ENCODE measurements at regions not wholly inside any gene's neighbourhood (a gene's known extent, or its start where the extent isn't known, plus 50 kb on each side); places are given as distances from the start of the nearest gene placed in this dataset.

DNA sequence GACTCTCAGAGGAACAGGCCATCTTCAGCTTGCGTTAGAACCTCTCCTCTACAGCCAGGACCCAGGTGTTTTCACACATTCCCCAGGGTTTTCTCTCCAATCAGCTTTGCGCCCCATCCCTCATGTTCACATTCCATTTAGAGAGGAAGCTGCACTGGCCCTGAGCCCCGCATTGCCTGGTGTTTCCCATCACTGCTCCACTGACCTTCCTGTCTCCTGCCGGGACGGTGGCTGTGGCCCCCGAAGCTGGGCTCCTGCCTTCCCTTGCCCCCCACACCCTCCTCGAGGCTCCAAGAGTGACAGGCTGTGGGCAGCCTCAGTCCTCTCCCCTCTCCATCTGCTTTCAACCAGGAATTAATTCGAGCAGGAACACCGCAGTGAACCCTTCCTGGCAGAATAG, 357.3 kb downstream of the THBS2 start:
- DNase-seq = no peak

GRCh38 chr6:168895102-168895812, 358.4 kb downstream of the THBS2 start:
- no peak for DNase-seq

- DNase-seq = no peak
These were observed 361.6 kb downstream of the THBS2 start for GRCh38 chr6:168892031-168892430.

DNA sequence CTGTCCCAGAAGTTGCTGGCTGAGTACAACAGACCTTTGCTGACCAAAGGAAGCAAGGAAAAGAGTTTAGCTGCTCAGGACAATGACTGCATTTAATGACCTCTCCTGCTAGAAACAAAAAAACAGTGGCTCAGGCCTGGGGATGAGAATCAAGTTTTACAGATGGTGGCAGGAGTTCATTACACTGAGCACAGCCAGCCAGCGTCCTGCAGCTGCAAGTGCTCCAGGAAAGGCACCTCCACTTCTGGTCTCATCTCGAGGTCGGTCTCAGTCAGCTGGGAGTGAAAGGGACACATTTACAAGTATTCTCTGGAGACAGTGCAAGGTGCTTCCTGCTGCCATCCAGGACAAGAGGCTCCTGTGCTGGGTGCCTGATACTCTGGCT, 362.7 kb downstream of the THBS2 start:
- DNase-seq = no peak

GRCh38 chr6:168890306-168890980, 363.2 kb downstream of the THBS2 start:
- no peak for DNase-seq

DNA sequence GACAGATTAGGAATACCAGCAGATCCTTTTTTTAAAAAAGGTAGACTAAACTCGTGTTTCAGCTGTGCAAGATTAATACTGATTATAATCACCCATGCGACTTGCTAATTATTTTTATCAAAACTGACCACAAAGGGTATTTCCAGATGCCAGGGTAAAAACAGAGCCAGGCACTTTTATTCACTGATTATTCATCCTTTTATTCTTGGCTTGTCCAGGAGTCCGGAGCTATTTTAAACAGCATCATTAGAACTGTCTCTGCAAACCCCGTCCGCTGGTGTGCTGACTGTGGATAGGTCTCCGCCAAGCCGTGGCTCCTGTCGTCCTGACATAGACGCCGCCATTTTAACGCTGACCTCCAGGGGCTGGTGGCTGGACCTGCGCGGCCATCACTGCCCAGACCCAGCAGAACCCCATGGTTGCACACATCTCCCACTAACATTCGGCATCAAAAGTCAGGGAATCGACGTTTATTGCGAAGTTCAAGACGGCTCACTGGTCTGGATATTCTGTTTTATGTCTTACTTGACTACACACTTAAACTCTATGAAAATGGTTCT, 364.8 kb downstream of the THBS2 start:
- no peak for DNase-seq

DNA sequence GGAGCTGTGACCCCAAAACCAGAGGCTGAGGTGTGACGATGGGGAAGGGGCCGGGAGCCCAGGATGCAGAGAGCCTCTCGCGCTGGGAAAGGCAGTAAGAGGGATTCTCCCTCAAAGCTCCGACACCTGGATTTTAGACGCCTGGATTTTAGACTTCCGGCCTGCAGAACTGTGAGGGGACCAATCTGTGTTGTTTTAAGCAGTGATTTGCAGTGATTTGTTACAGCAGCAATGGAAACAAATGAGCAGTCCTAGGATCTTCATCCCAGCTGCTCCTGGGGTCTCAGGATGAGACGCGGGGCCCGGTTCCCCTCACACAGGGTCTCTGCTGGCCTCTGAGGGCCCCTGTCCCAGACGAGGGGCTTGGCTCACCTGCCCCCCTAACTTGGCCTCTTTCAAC, 365.5 kb downstream of the THBS2 start:
- no peak for DNase-seq

DNA sequence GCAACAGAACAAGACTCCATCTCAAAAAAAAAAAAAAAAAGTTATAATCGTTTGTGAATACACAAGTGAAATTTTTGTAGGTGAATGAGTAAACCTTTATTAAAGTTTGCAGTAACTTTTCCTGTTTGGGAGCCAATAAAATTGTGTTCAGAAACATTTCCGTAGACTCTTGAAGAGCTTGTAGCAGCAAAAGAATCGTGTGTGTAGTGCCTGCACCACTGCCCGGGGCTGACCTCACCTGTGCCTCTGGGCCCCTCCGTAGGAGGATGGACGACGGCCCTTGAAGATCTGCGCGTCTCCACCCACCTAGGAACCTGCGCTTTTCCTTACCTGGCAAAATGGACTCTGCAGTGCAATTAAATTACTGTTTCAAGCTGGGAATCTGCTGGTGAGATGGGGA, 366.0 kb downstream of the THBS2 start:
- no peak for DNase-seq

DNA sequence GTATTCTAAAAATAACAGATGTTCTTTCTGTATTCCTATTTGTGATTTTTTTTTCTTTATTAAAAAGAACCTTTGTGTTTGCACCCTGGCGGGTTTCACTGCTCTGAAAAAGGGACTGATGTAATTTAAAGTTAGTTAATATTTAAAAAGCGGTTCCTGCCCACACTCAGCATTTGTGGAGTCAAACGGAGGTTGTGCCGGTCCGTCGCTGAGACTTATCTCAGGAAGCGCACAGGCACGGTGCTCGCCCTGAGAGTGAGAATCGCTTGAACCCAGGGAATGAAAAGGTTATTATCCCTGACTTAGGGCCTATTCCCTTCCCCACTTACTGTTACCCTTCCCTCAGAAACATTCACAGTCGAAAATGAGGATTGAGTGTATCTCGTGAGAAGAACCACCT, 366.7 kb downstream of the THBS2 start:
- no peak for DNase-seq

- no peak for DNase-seq
These were observed 367.6 kb downstream of the THBS2 start for GRCh38 chr6:168885751-168886742.

DNA sequence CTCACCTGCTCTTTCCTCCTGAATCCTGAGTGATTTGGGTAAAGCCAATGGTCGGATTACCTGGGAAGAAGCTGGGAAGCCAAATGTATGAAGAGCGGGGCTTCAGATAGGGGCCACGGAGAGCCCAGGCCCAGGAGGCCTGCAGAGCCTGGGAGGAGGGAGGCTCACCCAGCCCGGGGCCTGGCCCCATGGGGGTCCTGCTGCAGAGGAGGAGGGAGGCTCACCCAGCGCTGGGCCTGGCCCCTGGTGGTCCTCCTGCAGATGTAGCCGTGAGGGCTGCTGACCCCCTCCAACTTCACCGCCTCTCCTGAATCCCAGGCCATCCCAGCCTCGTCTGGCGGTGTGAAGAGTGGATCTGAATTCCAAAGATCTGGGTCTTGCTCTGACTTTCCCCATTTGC, 368.4 kb downstream of the THBS2 start:
- no peak for DNase-seq

DNA sequence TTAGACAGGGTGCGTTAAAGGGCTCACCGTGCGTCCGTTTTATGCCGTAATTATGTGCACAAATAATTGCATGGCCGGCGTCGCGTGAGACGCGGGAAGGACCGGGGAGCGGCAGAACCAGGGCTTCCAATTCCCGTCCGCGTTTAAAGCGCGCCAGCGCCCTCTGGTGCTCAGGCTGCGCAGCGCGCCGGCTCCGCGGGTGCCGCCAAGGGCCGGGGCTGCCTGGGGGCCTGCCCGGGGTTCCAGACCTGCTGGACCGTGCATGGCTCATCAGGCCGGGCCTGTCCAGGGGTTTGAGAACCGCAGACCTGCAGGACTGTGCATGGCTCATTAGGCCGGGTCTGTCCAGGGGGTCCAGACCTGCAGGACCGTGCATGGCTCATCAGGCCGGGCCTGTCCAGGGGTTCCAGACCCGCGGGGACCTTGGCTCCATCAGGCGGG, 369.0 kb downstream of the THBS2 start:
- DNase-seq = no peak

DNA sequence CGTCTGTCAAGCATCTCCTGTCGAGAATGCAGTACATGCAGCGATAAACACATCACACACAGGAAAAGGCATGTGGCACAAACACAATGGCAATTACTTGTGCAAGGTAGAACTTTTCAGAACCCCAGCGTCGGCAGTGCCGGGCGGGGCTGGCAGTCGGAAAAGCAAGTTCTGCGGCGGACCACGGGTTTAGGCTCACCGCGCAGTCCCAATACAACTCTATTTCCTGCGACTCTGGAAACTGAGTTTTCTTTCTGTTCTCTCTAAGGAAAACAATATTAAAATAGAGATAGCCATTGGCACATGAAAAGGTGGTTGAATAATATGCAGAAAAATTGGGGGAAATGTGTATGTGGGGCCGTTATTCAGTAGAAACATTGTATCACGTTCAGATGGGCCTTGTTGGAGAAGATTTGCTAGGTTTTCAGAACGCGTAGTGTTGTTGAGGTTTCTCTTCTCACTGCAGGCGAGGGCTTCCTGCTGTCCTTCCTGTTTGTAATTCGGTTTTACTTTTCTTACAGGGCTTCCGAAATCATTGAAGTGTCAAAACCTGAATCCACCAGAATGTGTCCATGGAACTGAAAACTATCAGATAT, 369.5 kb downstream of the THBS2 start:
- no peak for DNase-seq

DNA sequence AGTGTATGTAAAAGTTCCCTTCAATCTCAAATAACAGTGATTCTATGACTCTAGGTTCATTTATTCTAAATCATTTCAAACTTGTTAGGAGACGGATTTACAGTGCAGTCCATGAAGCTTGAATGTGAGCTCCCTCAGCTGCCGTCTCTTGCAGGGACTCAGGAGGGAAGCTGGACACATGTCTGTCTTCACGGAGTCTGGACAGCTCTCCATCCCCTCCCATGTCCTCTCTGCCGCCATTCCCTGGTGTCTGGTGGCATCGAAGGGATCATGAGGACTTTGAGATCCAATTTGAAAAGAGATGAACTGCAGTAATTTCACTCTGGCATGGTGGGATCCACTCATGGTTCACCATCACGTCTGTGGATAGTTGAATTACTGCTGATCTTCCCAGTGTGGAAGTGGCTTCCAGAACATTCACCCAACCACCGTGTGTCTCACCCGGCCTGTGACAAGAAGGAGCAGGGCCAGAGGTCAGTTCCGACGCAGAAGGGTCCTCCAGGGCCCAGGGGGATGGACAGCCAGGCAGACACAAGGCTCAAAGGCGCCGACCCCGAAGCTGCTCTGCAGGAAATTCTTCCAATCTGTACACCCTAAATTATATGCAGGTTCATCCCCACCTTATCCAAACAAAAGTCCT, 370.1 kb downstream of the THBS2 start:
- DNase-seq = no peak

DNA sequence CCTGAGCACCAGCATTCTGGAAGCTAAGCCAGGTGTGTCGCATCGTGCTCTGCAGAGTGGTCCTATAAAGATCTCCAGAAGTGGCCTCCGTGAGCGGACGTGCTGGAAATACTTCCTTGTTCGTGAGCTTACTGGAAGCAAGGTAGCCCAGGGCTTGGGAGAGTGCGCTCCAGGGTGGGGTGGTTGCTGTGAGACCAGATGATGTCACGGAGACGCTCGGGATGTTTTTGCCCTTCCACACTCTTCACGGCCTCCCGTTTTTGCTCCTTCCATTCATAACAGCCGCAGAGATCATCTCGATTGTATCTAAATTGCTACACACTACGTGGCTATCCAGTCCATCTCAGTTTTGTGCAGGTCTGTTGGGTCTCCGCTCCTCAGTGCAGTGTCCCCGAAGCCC, 373.4 kb downstream of the THBS2 start:
- DNase-seq = no peak

DNA sequence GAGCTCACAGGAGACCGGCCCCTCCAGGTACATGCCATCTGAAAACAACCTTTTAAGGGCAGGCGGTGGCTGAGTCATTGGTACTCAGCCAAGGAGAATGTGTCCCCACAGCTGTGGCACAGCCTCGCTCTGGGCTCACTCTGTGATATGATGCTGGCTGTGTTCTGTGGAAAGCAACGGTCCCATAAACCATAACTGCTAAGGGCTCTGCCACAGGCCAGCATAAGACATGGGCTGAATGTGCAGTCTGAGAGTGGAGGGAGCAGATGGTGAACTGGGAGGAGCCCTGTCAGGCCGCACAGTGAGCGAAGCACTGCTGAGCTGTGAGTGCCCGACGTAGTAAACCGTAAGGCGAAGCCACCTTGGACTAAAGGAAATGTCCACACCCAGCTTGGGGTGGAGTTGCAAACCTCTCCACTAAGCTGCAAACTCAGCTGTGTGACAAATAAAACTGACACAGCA, 375.8 kb downstream of the THBS2 start:
- DNase-seq = no peak

- DNase-seq = no peak
These were observed 376.7 kb downstream of the THBS2 start for GRCh38 chr6:168876956-168877355.

GRCh38 chr6:168875811-168876576, 377.7 kb downstream of the THBS2 start:
- no peak for DNase-seq

GRCh38 chr6:168874637-168875036, 379.0 kb downstream of the THBS2 start:
- DNase-seq = no peak

GRCh38 chr6:168873278-168874190, 380.1 kb downstream of the THBS2 start:
- no peak for DNase-seq
